ENCODE measurements at regions not wholly inside any gene's neighbourhood (a gene's known extent, or its start where the extent isn't known, plus 50 kb on each side); places are given as distances from the start of the nearest gene placed in this dataset.

DNA sequence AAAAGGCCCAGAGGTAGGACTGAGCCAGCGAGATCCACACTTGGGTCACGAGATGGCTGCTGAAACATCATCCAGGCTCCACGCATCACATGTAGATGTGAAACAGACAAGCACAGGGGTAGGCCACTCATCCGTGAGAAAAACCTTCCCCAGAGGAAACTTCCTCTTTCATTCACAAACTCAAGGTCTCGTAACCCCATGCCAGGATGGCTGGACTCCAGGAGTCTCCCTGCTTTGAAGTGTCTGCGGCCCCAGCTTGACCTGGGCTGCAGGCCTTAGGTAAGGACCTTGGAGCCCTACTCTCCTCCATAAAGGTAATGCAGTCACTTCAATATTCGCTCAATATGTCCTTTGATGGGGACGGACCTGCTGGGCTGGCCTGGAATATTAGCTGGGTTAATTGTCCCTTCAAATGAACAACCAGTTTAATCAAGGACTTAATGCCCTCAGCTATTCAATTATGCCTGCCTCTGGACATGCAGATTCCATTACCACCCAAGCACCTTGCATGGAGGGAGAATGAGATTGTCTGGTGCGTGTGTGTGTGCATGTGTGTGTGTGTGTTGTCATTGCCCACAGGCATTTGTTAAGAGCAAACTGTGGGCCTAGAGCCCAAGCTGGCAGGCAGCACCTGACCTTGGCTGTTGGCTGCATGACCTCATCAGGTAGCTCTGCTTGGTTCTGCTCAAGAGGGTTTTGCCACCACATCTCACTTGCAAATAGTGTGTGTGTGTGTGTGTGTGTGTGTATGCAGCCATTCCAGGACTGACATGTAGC, 186.9 kb upstream of the TLE3 start:
- Histone ChIP-seq H3K9ac (ENCODE audit: insufficient read length, low read depth) (no peak overlapping the region), H3K4me1 (ENCODE audit: insufficient read depth, insufficient read length) (peaks cover 7% of the 10 kb centered on the region), H3K36me3 (ENCODE audit: insufficient read depth, insufficient read length, low read length) (no peaks in the 10 kb centered on the region), H3K9me3 (ENCODE audit: insufficient read depth, low read length) (no peaks in the 10 kb centered on the region), H3K4me3 (ENCODE audit: insufficient read length, low read depth) (no peak overlapping the region), H3K27me3 (ENCODE audit: insufficient read depth, insufficient read length) (no peaks in the 10 kb centered on the region)
- no peak for DNase-seq (ENCODE audit: low read depth, low spot score)
- TF ChIP-seq SUZ12 (IDR thresholded peaks at IDR 0.05; ENCODE audit: extremely low read depth, insufficient read depth, insufficient read length) (no peak), ZNF274 (IDR thresholded peaks at IDR 0.05; ENCODE audit: low read depth, low read length) (no peak)

DNA sequence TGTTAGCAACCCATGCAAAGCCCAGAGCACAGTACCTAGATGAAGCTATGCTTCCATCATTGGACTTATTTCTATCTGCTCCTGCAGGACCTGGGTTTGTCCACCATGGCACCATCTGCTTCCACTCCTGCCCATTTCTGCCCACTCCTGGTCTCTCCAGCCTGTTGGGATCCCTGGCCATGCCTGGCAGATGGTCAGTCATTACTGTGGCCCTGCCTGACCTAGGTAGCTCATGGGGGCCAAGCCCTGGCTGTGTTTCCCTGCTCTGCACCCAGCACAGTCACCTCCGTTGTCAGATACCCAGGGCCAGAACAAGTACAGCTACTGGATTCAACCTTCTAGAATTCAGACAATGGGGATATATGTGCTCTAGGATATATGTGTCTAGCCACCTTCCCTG, 185.8 kb upstream of the TLE3 start:
- H3K9me3 ChIP-seq (ENCODE audit: insufficient read depth, low read length) = no peaks in the 10 kb centered on the region
- H3K36me3 ChIP-seq (ENCODE audit: insufficient read depth, insufficient read length, low read length) = no peaks in the 10 kb centered on the region
- H3K4me3 ChIP-seq (ENCODE audit: insufficient read length, low read depth) = no peak overlapping the region
- no peaks in the 10 kb centered on the region for H3K27me3 ChIP-seq (ENCODE audit: insufficient read depth, insufficient read length)
- H3K4me1 ChIP-seq (ENCODE audit: insufficient read depth, insufficient read length) = peaks cover 2% of the 10 kb centered on the region
- no peak overlapping the region for H3K9ac ChIP-seq (ENCODE audit: insufficient read length, low read depth)
- DNase-seq (ENCODE audit: low read depth, low spot score) = no peak
- TF ChIP-seq ZNF274 (IDR thresholded peaks at IDR 0.05; ENCODE audit: low read depth, low read length) (no peak), SUZ12 (IDR thresholded peaks at IDR 0.05; ENCODE audit: extremely low read depth, insufficient read depth, insufficient read length) (no peak), YY1 (IDR thresholded peaks at IDR 0.05; ENCODE audit: insufficient read depth, insufficient read length) (no peak)

DNA sequence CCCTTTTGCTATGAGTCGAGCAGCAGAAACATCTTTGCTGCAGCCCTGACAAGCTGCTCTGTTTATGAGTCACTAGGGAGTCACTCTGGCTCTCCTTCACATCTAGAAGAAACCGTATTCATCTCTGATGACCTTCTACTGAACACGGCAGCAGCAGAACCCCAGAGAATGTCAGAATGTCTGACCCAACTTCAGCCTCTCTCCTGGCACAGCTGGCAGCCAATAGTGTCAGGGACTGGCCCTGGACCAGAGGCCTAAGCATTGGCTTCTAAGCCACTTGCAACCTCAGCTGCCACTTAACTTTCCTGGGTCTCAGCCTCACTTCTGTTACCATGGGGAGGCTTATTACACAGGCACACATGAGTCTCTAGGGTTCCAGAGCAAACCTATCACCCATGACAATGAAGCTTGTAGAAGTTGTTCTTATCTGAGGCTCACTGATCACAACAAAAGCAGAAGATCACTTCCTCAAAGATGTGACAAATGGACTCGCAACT, 184.1 kb upstream of the TLE3 start:
- TF ChIP-seq ZNF274 (IDR thresholded peaks at IDR 0.05; ENCODE audit: low read depth, low read length) (no peak), SUZ12 (IDR thresholded peaks at IDR 0.05; ENCODE audit: extremely low read depth, insufficient read depth, insufficient read length) (no peak)
- H3K9ac ChIP-seq (ENCODE audit: insufficient read length, low read depth) = no peak overlapping the region

DNA sequence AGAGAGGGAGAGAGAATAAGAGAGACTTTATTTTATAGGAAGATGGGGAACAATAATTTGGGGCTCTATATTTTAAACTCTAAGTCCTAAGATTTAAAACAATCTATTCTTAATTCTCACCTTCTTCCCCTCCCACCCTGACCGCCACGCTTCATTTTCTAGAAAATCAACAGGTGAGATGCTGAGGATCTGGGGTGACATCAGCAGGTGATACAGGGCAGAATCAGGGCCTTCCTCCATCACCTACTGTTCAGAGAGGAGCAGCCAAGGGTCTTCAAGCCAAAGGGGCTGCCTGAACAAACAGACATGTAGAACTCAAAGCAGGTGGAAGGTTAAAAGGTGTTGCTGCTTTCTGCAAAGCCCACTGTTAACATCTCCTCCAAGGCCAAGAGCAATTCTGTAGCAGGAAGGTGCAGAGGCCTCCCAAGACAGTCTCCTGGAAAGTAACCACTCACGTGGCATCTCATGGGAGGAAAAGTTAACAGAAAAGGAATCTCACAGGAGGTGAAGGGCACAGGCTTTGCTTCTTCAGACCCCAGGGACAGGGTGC, 183.6 kb upstream of the TLE3 start:
- Histone ChIP-seq H3K4me1 (ENCODE audit: insufficient read depth, insufficient read length) (no peaks in the 10 kb centered on the region), H3K9me3 (ENCODE audit: insufficient read depth, low read length) (no peaks in the 10 kb centered on the region), H3K36me3 (ENCODE audit: insufficient read depth, insufficient read length, low read length) (no peaks in the 10 kb centered on the region), H3K27me3 (ENCODE audit: insufficient read depth, insufficient read length) (no peaks in the 10 kb centered on the region), H3K9ac (ENCODE audit: insufficient read length, low read depth) (no peak overlapping the region), H3K4me3 (ENCODE audit: insufficient read length, low read depth) (no peak overlapping the region)
- no peak for TF ChIP-seq ZNF274 (IDR thresholded peaks at IDR 0.05; ENCODE audit: low read depth, low read length)
- no peak for TF ChIP-seq YY1 (IDR thresholded peaks at IDR 0.05; ENCODE audit: insufficient read depth, insufficient read length)
- TF ChIP-seq SUZ12 (IDR thresholded peaks at IDR 0.05; ENCODE audit: extremely low read depth, insufficient read depth, insufficient read length) = no peak
- DNase-seq (ENCODE audit: low read depth, low spot score) = no peak

More for the DNA sequence above, 184.1 kb upstream of the TLE3 start:
- no peak overlapping the region for H3K4me3 ChIP-seq (ENCODE audit: insufficient read length, low read depth)
- no peaks in the 10 kb centered on the region for H3K9me3 ChIP-seq (ENCODE audit: insufficient read depth, low read length)
- H3K4me1 ChIP-seq (ENCODE audit: insufficient read depth, insufficient read length) = peaks cover 2% of the 10 kb centered on the region
- no peaks in the 10 kb centered on the region for H3K36me3 ChIP-seq (ENCODE audit: insufficient read depth, insufficient read length, low read length)
- DNase-seq (ENCODE audit: low read depth, low spot score) = no peak
- H3K27me3 ChIP-seq (ENCODE audit: insufficient read depth, insufficient read length) = no peaks in the 10 kb centered on the region

DNA sequence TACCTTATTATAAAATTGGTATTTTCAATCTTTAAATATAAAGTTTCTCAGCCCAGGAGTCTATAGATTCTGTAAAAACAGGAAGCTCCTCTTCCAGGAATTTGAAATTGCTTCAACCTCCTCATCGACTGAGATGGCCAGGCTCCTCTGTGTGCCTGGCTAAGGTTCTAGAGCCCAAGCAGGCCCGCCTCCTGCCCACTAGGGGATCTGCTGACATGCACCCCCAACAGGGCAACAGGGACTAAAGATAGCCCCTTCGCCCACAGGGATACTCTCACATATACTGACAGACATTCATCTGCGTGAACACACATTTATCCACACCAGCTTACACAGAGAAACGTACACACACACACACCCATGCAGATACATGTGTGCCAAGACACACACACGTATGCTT, 183.1 kb upstream of the TLE3 start:
- no peak for DNase-seq (ENCODE audit: low read depth, low spot score)
- TF ChIP-seq ZNF274 (IDR thresholded peaks at IDR 0.05; ENCODE audit: low read depth, low read length) (no peak), SUZ12 (IDR thresholded peaks at IDR 0.05; ENCODE audit: extremely low read depth, insufficient read depth, insufficient read length) (no peak), YY1 (IDR thresholded peaks at IDR 0.05; ENCODE audit: insufficient read depth, insufficient read length) (no peak)
- no peak overlapping the region for H3K4me3 ChIP-seq (ENCODE audit: insufficient read length, low read depth)
- H3K4me1 ChIP-seq (ENCODE audit: insufficient read depth, insufficient read length) = no peaks in the 10 kb centered on the region
- no peaks in the 10 kb centered on the region for H3K27me3 ChIP-seq (ENCODE audit: insufficient read depth, insufficient read length)
- no peak overlapping the region for H3K9ac ChIP-seq (ENCODE audit: insufficient read length, low read depth)
- no peaks in the 10 kb centered on the region for H3K36me3 ChIP-seq (ENCODE audit: insufficient read depth, insufficient read length, low read length)
- no peaks in the 10 kb centered on the region for H3K9me3 ChIP-seq (ENCODE audit: insufficient read depth, low read length)

DNA sequence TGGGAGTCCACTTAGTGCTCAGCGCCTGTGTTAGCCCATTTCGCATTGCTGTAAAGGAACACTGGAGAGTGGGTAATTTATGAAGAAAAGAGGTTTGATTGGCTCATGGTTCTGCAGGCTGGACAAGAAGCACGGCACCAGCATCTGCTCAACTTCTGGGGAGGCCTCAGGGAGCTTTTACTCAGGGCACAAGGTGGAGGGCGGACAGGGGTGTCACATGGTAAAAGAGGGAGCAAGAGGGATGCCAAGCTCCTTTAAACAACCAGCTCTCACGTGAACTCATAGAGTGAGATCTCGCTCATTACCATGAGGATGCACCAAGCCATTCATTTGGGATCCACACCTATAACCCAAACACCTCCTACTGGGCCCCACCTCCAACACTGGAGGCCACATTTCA, 181.4 kb upstream of the TLE3 start:
- no peak for DNase-seq (ENCODE audit: low read depth, low spot score)
- no peak overlapping the region for H3K9ac ChIP-seq (ENCODE audit: insufficient read length, low read depth)
- TF ChIP-seq SUZ12 (IDR thresholded peaks at IDR 0.05; ENCODE audit: extremely low read depth, insufficient read depth, insufficient read length) (no peak), YY1 (IDR thresholded peaks at IDR 0.05; ENCODE audit: insufficient read depth, insufficient read length) (no peak), ZNF274 (IDR thresholded peaks at IDR 0.05; ENCODE audit: low read depth, low read length) (no peak)
- no peaks in the 10 kb centered on the region for H3K9me3 ChIP-seq (ENCODE audit: insufficient read depth, low read length)
- peaks cover 5% of the 10 kb centered on the region for H3K4me1 ChIP-seq (ENCODE audit: insufficient read depth, insufficient read length)
- H3K4me3 ChIP-seq (ENCODE audit: insufficient read length, low read depth) = no peak overlapping the region
- no peaks in the 10 kb centered on the region for H3K36me3 ChIP-seq (ENCODE audit: insufficient read depth, insufficient read length, low read length)
- no peaks in the 10 kb centered on the region for H3K27me3 ChIP-seq (ENCODE audit: insufficient read depth, insufficient read length)

DNA sequence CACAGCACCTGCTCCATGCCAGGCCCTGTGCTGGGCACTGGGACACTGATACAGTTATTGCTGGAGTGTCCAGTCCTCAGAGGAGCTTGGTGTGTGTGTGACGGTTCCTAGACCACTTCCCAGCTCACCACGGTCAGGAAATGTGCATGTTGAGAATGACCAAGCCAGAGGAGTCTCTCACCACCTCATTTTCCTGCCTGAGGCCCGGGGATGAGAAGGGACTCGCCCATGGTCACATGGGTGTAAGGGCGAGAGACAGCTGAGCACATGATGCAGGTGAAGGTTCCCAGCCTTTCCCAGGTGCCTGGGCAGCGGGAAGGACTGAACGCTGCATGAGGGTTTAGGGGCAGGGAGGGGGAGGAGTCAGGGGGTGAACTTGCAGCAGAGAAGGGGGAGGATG, 180.9 kb upstream of the TLE3 start:
- no peak for TF ChIP-seq YY1 (IDR thresholded peaks at IDR 0.05; ENCODE audit: insufficient read depth, insufficient read length)
- TF ChIP-seq ZNF274 (IDR thresholded peaks at IDR 0.05; ENCODE audit: low read depth, low read length) = no peak
- TF ChIP-seq SUZ12 (IDR thresholded peaks at IDR 0.05; ENCODE audit: extremely low read depth, insufficient read depth, insufficient read length) = no peak
- Histone ChIP-seq H3K27me3 (ENCODE audit: insufficient read depth, insufficient read length) (no peaks in the 10 kb centered on the region), H3K4me1 (ENCODE audit: insufficient read depth, insufficient read length) (peaks cover 5% of the 10 kb centered on the region), H3K36me3 (ENCODE audit: insufficient read depth, insufficient read length, low read length) (no peaks in the 10 kb centered on the region), H3K9ac (ENCODE audit: insufficient read length, low read depth) (no peak overlapping the region), H3K9me3 (ENCODE audit: insufficient read depth, low read length) (no peaks in the 10 kb centered on the region), H3K4me3 (ENCODE audit: insufficient read length, low read depth) (no peak overlapping the region)
- no peak for DNase-seq (ENCODE audit: low read depth, low spot score)

Data from NT2/D1 (cell line).